ENCODE measurements at regions not wholly inside any gene's neighbourhood (a gene's known extent, or its start where the extent isn't known, plus 50 kb on each side); places are given as distances from the start of the nearest gene placed in this dataset.

- Histone ChIP-seq H3K4me3 (ENCODE audit: low read depth, low read length, poor library complexity, severe bottlenecking) (no peak overlapping the region), H3K9me2 (ENCODE audit: low read depth, low read length) (no peaks in the 10 kb centered on the region), H2AFZ (ENCODE audit: low read length) (no peak overlapping the region), H3F3A (ENCODE audit: insufficient read depth, low read length) (no peaks in the 10 kb centered on the region), H3K27me3 (ENCODE audit: insufficient read depth, low read length) (peaks cover 12% of the 10 kb centered on the region), H3K79me2 (ENCODE audit: insufficient read depth, low read length) (no peaks in the 10 kb centered on the region), H3K9ac (ENCODE audit: low read length) (no peak overlapping the region), H3K4me1 (ENCODE audit: insufficient read depth, low read length, severe bottlenecking) (peaks cover 18% of the 10 kb centered on the region), H4K20me1 (ENCODE audit: insufficient read depth, low read length) (no peaks in the 10 kb centered on the region), H3K27ac (ENCODE audit: low read depth, low read length, poor library complexity, severe bottlenecking) (no peak overlapping the region), H3K36me3 (ENCODE audit: insufficient read depth, low read length) (no peaks in the 10 kb centered on the region; the same call in 1 of the 2 replicates), H3K9me3 (ENCODE audit: low read length) (no peaks in the 10 kb centered on the region), H3K4me2 (ENCODE audit: low read length) (no peak overlapping the region)
- TF ChIP-seq, protein P1, sequence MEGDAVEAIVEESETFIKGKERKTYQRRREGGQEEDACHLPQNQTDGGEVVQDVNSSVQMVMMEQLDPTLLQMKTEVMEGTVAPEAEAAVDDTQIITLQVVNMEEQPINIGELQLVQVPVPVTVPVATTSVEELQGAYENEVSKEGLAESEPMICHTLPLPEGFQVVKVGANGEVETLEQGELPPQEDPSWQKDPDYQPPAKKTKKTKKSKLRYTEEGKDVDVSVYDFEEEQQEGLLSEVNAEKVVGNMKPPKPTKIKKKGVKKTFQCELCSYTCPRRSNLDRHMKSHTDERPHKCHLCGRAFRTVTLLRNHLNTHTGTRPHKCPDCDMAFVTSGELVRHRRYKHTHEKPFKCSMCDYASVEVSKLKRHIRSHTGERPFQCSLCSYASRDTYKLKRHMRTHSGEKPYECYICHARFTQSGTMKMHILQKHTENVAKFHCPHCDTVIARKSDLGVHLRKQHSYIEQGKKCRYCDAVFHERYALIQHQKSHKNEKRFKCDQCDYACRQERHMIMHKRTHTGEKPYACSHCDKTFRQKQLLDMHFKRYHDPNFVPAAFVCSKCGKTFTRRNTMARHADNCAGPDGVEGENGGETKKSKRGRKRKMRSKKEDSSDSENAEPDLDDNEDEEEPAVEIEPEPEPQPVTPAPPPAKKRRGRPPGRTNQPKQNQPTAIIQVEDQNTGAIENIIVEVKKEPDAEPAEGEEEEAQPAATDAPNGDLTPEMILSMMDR (IDR thresholded peaks at IDR 0.05; ENCODE audit: low read length): no peak
- TF ChIP-seq EZH2 (IDR thresholded peaks at IDR 0.05; ENCODE audit: borderline replicate concordance, low read length): no peak
Measured at GRCh38 chr15:58257776-58258325, 119.7 kb downstream of the AQP9 start.

- Histone ChIP-seq H3K4me1 (ENCODE audit: insufficient read depth, low read length, severe bottlenecking) (peaks cover 18% of the 10 kb centered on the region), H3K4me2 (ENCODE audit: low read length) (no peak overlapping the region), H3K27me3 (ENCODE audit: insufficient read depth, low read length) (peaks cover 7% of the 10 kb centered on the region; the same call in 1 of the 2 replicates), H3K27ac (ENCODE audit: low read depth, low read length, poor library complexity, severe bottlenecking) (no peak overlapping the region), H3K79me2 (ENCODE audit: insufficient read depth, low read length) (no peaks in the 10 kb centered on the region), H3K9ac (ENCODE audit: low read length) (no peak overlapping the region), H4K20me1 (ENCODE audit: insufficient read depth, low read length) (no peaks in the 10 kb centered on the region), H2AFZ (ENCODE audit: low read length) (no peak overlapping the region), H3K9me2 (ENCODE audit: low read depth, low read length) (no peaks in the 10 kb centered on the region), H3K9me3 (ENCODE audit: low read length) (no peaks in the 10 kb centered on the region), H3K36me3 (ENCODE audit: insufficient read depth, low read length) (no peaks in the 10 kb centered on the region; the same call in 1 of the 2 replicates), H3K4me3 (ENCODE audit: low read depth, low read length, poor library complexity, severe bottlenecking) (no peak overlapping the region), H3F3A (ENCODE audit: insufficient read depth, low read length) (no peaks in the 10 kb centered on the region)
- no peak for TF ChIP-seq EZH2 (IDR thresholded peaks at IDR 0.05; ENCODE audit: borderline replicate concordance, low read length)
- TF ChIP-seq, protein P1 (IDR thresholded peaks at IDR 0.05; ENCODE audit: low read length): no peak
Measured at GRCh38 chr15:58258501-58259292, 120.5 kb downstream of the AQP9 start.

GRCh38 chr15:58260205-58260724, 122.1 kb downstream of the AQP9 start:
- Histone ChIP-seq H3K36me3 (ENCODE audit: insufficient read depth, low read length) (no peaks in the 10 kb centered on the region; the same call in 1 of the 2 replicates), H3K9me2 (ENCODE audit: low read depth, low read length) (no peaks in the 10 kb centered on the region), H3K9me3 (ENCODE audit: low read length) (no peaks in the 10 kb centered on the region), H2AFZ (ENCODE audit: low read length) (no peak overlapping the region), H3K4me1 (ENCODE audit: insufficient read depth, low read length, severe bottlenecking) (peaks cover 18% of the 10 kb centered on the region), H3K27ac (ENCODE audit: low read depth, low read length, poor library complexity, severe bottlenecking) (no peak overlapping the region), H4K20me1 (ENCODE audit: insufficient read depth, low read length) (no peaks in the 10 kb centered on the region), H3K27me3 (ENCODE audit: insufficient read depth, low read length) (peaks cover under 1% of the 10 kb centered on the region; the same call in 1 of the 2 replicates), H3K9ac (ENCODE audit: low read length) (peak overlapping the region; percentile 43), H3K4me3 (ENCODE audit: low read depth, low read length, poor library complexity, severe bottlenecking) (peak overlapping the region; percentile 51), H3F3A (ENCODE audit: insufficient read depth, low read length) (no peaks in the 10 kb centered on the region), H3K4me2 (ENCODE audit: low read length) (peak overlapping the region; percentile 58), H3K79me2 (ENCODE audit: insufficient read depth, low read length) (no peaks in the 10 kb centered on the region)
- no peak for TF ChIP-seq EZH2 (IDR thresholded peaks at IDR 0.05; ENCODE audit: borderline replicate concordance, low read length)
- TF ChIP-seq, protein P1 (IDR thresholded peaks at IDR 0.05; ENCODE audit: low read length): no peak
